ENCODE measurements at regions not wholly inside any gene's neighbourhood (a gene's known extent, or its start where the extent isn't known, plus 50 kb on each side); places are given as distances from the start of the nearest gene placed in this dataset.

DNA sequence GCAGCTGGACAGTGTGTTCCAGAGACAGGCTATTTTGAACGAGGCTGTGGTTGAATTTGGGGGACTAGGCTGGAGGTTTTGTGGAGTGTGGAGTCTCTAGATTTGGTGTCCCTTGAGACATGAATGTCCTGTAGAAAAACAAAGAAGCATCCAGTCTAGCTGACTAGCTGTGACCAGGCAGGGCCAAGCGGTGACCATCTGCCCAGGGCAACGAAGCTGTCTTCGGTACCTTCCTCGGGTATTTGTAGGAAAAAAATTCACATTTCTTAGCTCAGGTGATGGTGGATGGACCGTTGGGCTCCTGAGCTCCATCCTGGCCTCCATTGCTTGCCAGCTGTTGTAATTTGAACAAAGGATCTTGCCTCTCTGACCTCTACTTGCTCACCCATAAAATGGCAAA lies 557.3 kb downstream of the MIAT start:
- TF ChIP-seq GATA3 (IDR thresholded peaks at IDR 0.05; ENCODE audit: low read depth, low read length), result no peak
- no peak for TF ChIP-seq GATA2 (IDR thresholded peaks at IDR 0.05; ENCODE audit: low read depth, low read length)
